ENCODE measurements at regions not wholly inside any gene's neighbourhood (a gene's known extent, or its start where the extent isn't known, plus 50 kb on each side); places are given as distances from the start of the nearest gene placed in this dataset.
A peak's percentile ranks its signal among the peaks of the same experiment; 100 is the strongest.

DNA sequence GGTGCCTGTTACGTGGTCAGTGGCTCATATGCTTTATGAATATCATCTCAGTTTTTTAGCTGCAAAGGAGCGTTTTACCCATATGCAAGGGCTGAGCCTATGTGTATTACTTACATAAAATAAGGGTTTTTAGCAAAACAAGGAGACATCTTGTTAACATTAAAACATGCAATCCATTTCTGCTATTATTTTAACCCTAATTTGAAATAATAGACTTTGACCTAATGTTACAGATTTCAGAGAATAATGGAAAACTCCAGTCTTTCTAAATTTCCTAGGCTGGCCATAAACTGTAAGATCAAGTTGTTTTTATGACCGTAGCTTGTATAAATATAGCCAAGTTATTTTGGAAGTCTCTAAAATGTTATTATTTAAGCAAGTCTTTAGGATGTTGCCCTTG is 121.1 kb upstream of the SEMA6A start (continued):
- TF ChIP-seq, protein P1, sequence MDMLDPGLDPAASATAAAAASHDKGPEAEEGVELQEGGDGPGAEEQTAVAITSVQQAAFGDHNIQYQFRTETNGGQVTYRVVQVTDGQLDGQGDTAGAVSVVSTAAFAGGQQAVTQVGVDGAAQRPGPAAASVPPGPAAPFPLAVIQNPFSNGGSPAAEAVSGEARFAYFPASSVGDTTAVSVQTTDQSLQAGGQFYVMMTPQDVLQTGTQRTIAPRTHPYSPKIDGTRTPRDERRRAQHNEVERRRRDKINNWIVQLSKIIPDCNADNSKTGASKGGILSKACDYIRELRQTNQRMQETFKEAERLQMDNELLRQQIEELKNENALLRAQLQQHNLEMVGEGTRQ (IDR thresholded peaks at IDR 0.05), result no peak
- no peak for TF ChIP-seq CHD2 (IDR thresholded peaks at IDR 0.05; ENCODE audit: low read length, partially characterized antibody)
- TF ChIP-seq RAD21 (conservative IDR thresholded peaks at IDR 0.05 in 1 of 2, IDR thresholded peaks at IDR 0.05 in 1 of 2), result no peak

DNA sequence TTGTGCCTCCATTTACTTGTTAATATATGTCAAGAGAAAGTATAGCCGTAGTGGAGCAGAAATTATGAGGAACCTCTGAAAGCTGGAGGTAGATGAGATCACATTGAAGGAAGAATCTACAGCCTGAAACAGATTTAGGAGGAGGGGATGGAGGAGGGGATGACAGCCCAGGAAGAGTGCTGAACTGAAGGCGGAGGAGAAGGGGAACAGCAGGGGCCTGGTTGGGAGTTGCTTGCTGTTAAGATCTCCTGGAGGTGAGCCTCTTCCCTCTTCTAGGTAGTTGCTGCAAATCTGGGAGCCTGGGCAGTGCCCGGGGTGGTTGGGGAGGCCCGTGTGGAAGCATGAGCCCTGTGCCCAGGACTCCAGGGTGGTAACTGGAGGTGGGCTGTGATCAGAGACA is 111.8 kb upstream of the SEMA6A start:
- no peak overlapping the region for H3K27ac ChIP-seq
- H3K9me3 ChIP-seq, result no peaks in the 10 kb centered on the region
- CTCF ChIA-PET, result no interaction called here
- no peak overlapping the region for H3K4me3 ChIP-seq
- H3K4me1 ChIP-seq, result no peaks in the 10 kb centered on the region
- H3K4me2 ChIP-seq, result no peak overlapping the region
- no peak for ATAC-seq
- 55% methylated on average over 4 of the region's 4 CpGs for WGBS (ENCODE audit: missing lambda C conversion rate)
- no peak for DNase-seq (ENCODE audit: low read depth in 1 of 2, low spot score in 1 of 2)
- FAIRE-seq, result no peak
- POLR2A ChIA-PET, result no interaction called here
- TF ChIP-seq EP300 (IDR thresholded peaks at IDR 0.05) (no peak), FOXS1 (CRISPR knock-in tag; IDR thresholded peaks at IDR 0.05) (no peak), POLR2AphosphoS2 (conservative IDR thresholded peaks at IDR 0.05; ENCODE audit: low read length) (no peak), HOXA7 (CRISPR knock-in tag; IDR thresholded peaks at IDR 0.05) (no peak), TP53 (CRISPR knock-in tag; IDR thresholded peaks at IDR 0.05) (no peak), HOXB5 (CRISPR knock-in tag; IDR thresholded peaks at IDR 0.05) (no peak)
- TF ChIP-seq, protein P1 (IDR thresholded peaks at IDR 0.05), result no peak
- TF ChIP-seq, protein P2, sequence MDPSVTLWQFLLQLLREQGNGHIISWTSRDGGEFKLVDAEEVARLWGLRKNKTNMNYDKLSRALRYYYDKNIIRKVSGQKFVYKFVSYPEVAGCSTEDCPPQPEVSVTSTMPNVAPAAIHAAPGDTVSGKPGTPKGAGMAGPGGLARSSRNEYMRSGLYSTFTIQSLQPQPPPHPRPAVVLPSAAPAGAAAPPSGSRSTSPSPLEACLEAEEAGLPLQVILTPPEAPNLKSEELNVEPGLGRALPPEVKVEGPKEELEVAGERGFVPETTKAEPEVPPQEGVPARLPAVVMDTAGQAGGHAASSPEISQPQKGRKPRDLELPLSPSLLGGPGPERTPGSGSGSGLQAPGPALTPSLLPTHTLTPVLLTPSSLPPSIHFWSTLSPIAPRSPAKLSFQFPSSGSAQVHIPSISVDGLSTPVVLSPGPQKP (IDR thresholded peaks at IDR 0.05; ENCODE audit: low read depth, low read length), result no peak

DNA sequence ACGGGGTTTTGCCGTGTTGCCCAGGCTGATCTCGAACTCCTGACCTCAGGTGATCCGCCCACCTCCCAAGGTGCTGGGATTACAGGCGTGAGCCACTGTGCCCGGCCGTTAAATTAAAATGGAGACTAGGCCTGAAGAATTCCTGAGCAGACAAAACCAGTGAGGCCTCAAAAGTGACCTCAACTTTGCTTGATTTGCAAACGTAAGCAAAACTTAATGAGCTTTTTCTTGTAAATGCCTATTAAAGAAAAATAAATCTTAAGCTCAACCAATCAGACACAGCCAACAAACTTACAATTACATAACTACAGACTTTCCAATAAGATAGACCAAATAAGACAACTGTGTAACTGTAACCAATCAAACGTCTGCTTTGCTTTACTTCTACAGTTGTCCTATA is 111.3 kb upstream of the SEMA6A start:
- FAIRE-seq, result no peak
- H3K27ac ChIP-seq, result no peak overlapping the region
- ATAC-seq, result no peak
- CTCF ChIA-PET, result no interaction called here
- no peaks in the 10 kb centered on the region for H3K4me1 ChIP-seq
- TF ChIP-seq RCOR1 (IDR thresholded peaks at IDR 0.05; ENCODE audit: low read depth, low read length) (no peak), MAFK (IDR thresholded peaks at IDR 0.05; ENCODE audit: partially characterized antibody) (peak; percentile 60), RARB (CRISPR knock-in tag; IDR thresholded peaks at IDR 0.05) (no peak)
- no peaks in the 10 kb centered on the region for H3K9me3 ChIP-seq
- 44% methylated on average over 9 of the region's 9 CpGs for WGBS (ENCODE audit: missing lambda C conversion rate)
- POLR2A ChIA-PET, result no interaction called here
- no peak for DNase-seq (ENCODE audit: low read depth in 1 of 2, low spot score in 1 of 2)
- H3K4me3 ChIP-seq, result no peak overlapping the region
- H3K4me2 ChIP-seq, result no peak overlapping the region

DNA sequence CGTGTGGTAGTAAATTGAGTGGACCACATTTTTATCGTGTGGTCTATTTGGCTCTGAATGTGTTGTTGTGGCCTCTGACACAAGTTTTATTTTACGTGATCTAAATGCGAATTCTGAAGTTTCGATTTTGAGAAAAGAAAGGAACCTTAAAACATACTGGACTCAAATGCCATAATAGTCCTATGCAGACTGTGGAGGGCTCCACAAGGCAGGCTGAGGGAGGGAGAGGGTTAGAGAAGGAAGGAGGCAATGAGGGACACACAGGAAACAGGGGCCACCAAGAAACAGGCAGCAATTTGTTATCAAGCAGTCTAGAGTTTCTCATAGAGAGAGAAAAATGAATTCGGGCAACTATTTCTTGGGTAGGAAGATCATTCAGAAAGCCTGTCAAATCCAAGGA is 110.4 kb upstream of the SEMA6A start:
- WGBS (ENCODE audit: missing lambda C conversion rate), result 53% methylated on average over 6 of the region's 6 CpGs
- ATAC-seq, result no peak

More for the DNA sequence above, 110.4 kb upstream of the SEMA6A start:
- Histone ChIP-seq H3K4me1 (no peaks in the 10 kb centered on the region), H3K4me2 (no peak overlapping the region), H3K27ac (no peak overlapping the region), H3K4me3 (no peak overlapping the region), H3K9me3 (no peaks in the 10 kb centered on the region)
- TF ChIP-seq, protein P3, sequence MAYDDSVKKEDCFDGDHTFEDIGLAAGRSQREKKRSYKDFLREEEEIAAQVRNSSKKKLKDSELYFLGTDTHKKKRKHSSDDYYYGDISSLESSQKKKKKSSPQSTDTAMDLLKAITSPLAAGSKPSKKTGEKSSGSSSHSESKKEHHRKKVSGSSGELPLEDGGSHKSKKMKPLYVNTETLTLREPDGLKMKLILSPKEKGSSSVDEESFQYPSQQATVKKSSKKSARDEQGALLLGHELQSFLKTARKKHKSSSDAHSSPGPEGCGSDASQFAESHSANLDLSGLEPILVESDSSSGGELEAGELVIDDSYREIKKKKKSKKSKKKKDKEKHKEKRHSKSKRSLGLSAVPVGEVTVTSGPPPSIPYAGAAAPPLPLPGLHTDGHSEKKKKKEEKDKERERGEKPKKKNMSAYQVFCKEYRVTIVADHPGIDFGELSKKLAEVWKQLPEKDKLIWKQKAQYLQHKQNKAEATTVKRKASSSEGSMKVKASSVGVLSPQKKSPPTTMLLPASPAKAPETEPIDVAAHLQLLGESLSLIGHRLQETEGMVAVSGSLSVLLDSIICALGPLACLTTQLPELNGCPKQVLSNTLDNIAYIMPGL (CRISPR knock-in tag; IDR thresholded peaks at IDR 0.05; ENCODE audit: borderline replicate concordance), result no peak
- TF ChIP-seq RCOR1 (IDR thresholded peaks at IDR 0.05; ENCODE audit: low read depth, low read length) (no peak), CBX8 (IDR thresholded peaks at IDR 0.05) (no peak), ESRRA (IDR thresholded peaks at IDR 0.05; ENCODE audit: borderline replicate concordance, low read length) (no peak), SMC3 (IDR thresholded peaks at IDR 0.05) (no peak), CHD2 (IDR thresholded peaks at IDR 0.05; ENCODE audit: low read length, partially characterized antibody) (no peak)
- TF ChIP-seq, protein P2 (IDR thresholded peaks at IDR 0.05; ENCODE audit: low read depth, low read length), result no peak
- no peak for DNase-seq (ENCODE audit: low read depth in 1 of 2, low spot score in 1 of 2)
- no peak for FAIRE-seq
- CTCF ChIA-PET, result no interaction called here
- POLR2A ChIA-PET, result no interaction called here
